Endodermal cell (in vitro differentiated cells): ENCODE measurements at regions not wholly inside any gene's neighbourhood (a gene's known extent, or its start where the extent isn't known, plus 50 kb on each side); places are given as distances from the start of the nearest gene placed in this dataset.
A peak's percentile ranks its signal among the peaks of the same experiment; 100 is the strongest.

Source experiments
- DNase-seq: peaks from one replicate; pipeline ENCODE4 v3.0.0-alpha.2; 2017
- H3K27ac ChIP-seq: 2 replicates; pipeline ENCODE4 v1.5.1; 2013; ENCODE audit warnings: mild to moderate bottlenecking, low read depth, low read length, moderate library complexity
- H3K27me3 ChIP-seq: 2 replicates; pipeline ENCODE4 v1.6.1; 2013; ENCODE audit warnings: mild to moderate bottlenecking, low read length, moderate library complexity; ENCODE audit not compliant: insufficient read depth, control insufficient read depth, poor library complexity, severe bottlenecking
- H3K36me3 ChIP-seq: 2 replicates; pipeline ENCODE4 v1.7.0; 2013; ENCODE audit warnings: mild to moderate bottlenecking, low read length, moderate library complexity; ENCODE audit not compliant: control insufficient read depth, insufficient read depth
- H3K4me1 ChIP-seq: one replicate; pipeline ENCODE4 v1.7.0; 2013; ENCODE audit warnings: low read length; ENCODE audit not compliant: control insufficient read depth, insufficient read depth
- H3K4me3 ChIP-seq: 2 replicates; pipeline ENCODE4 v1.5.1; 2013; ENCODE audit warnings: mild to moderate bottlenecking, low read length, moderate library complexity
- H3K9ac ChIP-seq: 2 replicates; pipeline ENCODE4 v1.6.1; 2013; ENCODE audit warnings: mild to moderate bottlenecking, low read length, moderate library complexity; ENCODE audit not compliant: poor library complexity, severe bottlenecking; ENCODE audit errors: extremely low read depth
- H3K9me3 ChIP-seq: 2 replicates; pipeline ENCODE4 v1.6.1; 2013; ENCODE audit warnings: mild to moderate bottlenecking, low read length, moderate library complexity; ENCODE audit not compliant: control insufficient read depth
- H3K27ac Mint-ChIP-seq: 2 replicates; pipeline ENCODE4 v1.8.0; 2020; ENCODE audit warnings: mixed read lengths
- H3K27me3 Mint-ChIP-seq: 2 replicates; pipeline ENCODE4 v1.8.0; 2021; ENCODE audit warnings: mild to moderate bottlenecking, mixed read lengths; ENCODE audit not compliant: insufficient read depth
- H3K36me3 Mint-ChIP-seq: 2 replicates; pipeline ENCODE4 v1.8.0; 2020; ENCODE audit warnings: low read depth, mixed read lengths
- H3K4me1 Mint-ChIP-seq: 2 replicates; pipeline ENCODE4 v1.8.0; 2020; ENCODE audit warnings: mixed read lengths
- H3K4me3 Mint-ChIP-seq: 2 replicates; pipeline ENCODE4 v1.8.0; 2020; ENCODE audit warnings: mild to moderate bottlenecking, moderate library complexity, mixed read lengths
- H3K9me3 Mint-ChIP-seq: 2 replicates; pipeline ENCODE4 v1.8.0; 2020; ENCODE audit warnings: mild to moderate bottlenecking, mixed read lengths
- CTCF ChIP-seq: fragments of 200-600 bp; sonication (generic); conservative IDR thresholded peaks from 2 replicates; pipeline ENCODE4 v1.5.0; 2021; ENCODE audit warnings: antibody characterized with exemption, mild to moderate bottlenecking
- WGBS, 2 experiments: methylation state at CpG; one replicate each; pipeline versions ENCODE4 v1.1.5 to v1.1.7; 2013; ENCODE audit warnings: missing lambda C conversion rate in 2 of 2, mixed read lengths in 1 of 2; ENCODE audit not compliant: insufficient coverage in 1 of 2, insufficient read length in 1 of 2; 5-methylcytosine and 5-hydroxymethylcytosine counted together

- peaks cover 31% of the 10 kb centered on the region for H3K27me3 ChIP-seq
- Mint-ChIP-seq H3K36me3 (peaks cover 3% of the 10 kb centered on the region), H3K4me3 (no peak overlapping the region), H3K9me3 (peaks cover 9% of the 10 kb centered on the region), H3K27ac (no peak overlapping the region), H3K4me1 (peaks cover 22% of the 10 kb centered on the region), H3K27me3 (peaks cover 51% of the 10 kb centered on the region)
- peaks cover 12% of the 10 kb centered on the region for H3K9me3 ChIP-seq
- H3K27ac ChIP-seq = no peak overlapping the region
- no peak overlapping the region for H3K9ac ChIP-seq
- H3K4me1 ChIP-seq = peaks cover 5% of the 10 kb centered on the region
- peak; percentile 74 for DNase-seq
- H3K4me3 ChIP-seq = no peak overlapping the region
- no peak for TF ChIP-seq CTCF
- no peaks in the 10 kb centered on the region for H3K36me3 ChIP-seq
- 71 to 79% methylated on average over 8 of the region's 8 CpGs for WGBS, 2 experiments
Measured at GRCh38 chr3:135352213-135352612, 557.2 kb downstream of the EPHB1 start.

- Mint-ChIP-seq H3K27ac (no peak overlapping the region), H3K9me3 (no peaks in the 10 kb centered on the region), H3K4me1 (no peaks in the 10 kb centered on the region), H3K4me3 (no peak overlapping the region), H3K27me3 (peaks cover 4% of the 10 kb centered on the region), H3K36me3 (no peaks in the 10 kb centered on the region)
- H3K27me3 ChIP-seq = no peaks in the 10 kb centered on the region
- TF ChIP-seq CTCF = no peak
- H3K36me3 ChIP-seq = no peaks in the 10 kb centered on the region
- DNase-seq = no peak
- WGBS, 2 experiments = 80 to 90% methylated on average over 1 to 3 of the region's 3 CpGs
- no peak overlapping the region for H3K27ac ChIP-seq
- no peak overlapping the region for H3K9ac ChIP-seq
- H3K4me3 ChIP-seq = no peak overlapping the region
- H3K4me1 ChIP-seq = peaks cover 3% of the 10 kb centered on the region
- no peaks in the 10 kb centered on the region for H3K9me3 ChIP-seq
Measured at GRCh38 chr3:135362889-135363288, 567.8 kb downstream of the EPHB1 start.

GRCh38 chr3:135364676-135365075, 569.6 kb downstream of the EPHB1 start:
- no peak for DNase-seq
- Mint-ChIP-seq H3K9me3 (no peaks in the 10 kb centered on the region), H3K4me3 (no peak overlapping the region), H3K36me3 (no peaks in the 10 kb centered on the region), H3K4me1 (peaks cover 4% of the 10 kb centered on the region), H3K27ac (no peak overlapping the region), H3K27me3 (peaks cover under 1% of the 10 kb centered on the region)
- H3K9ac ChIP-seq = no peak overlapping the region
- H3K4me1 ChIP-seq = peaks cover 3% of the 10 kb centered on the region
- H3K4me3 ChIP-seq = no peak overlapping the region
- no peak overlapping the region for H3K27ac ChIP-seq
- no peaks in the 10 kb centered on the region for H3K27me3 ChIP-seq
- no peaks in the 10 kb centered on the region for H3K9me3 ChIP-seq
- no peak for TF ChIP-seq CTCF
- H3K36me3 ChIP-seq = no peaks in the 10 kb centered on the region
